Gastroesophageal sphincter (tissue), 4 donors: ENCODE measurements at regions not wholly inside any gene's neighbourhood (a gene's known extent, or its start where the extent isn't known, plus 50 kb on each side); places are given as distances from the start of the nearest gene placed in this dataset.

Experiments
- ATAC-seq: fragments of 150-250 bp; one replicate; pipeline ENCODE4 v1.9.1; 2016; ENCODE audit warnings: mild to moderate bottlenecking, moderate library complexity
- H3K27ac ChIP-seq, 4 donors: fragments of 200-600 bp; sonication (generic) in 3 of 4; 1 replicate in 3 of 4; 2 replicates in 1 of 4; pipeline ENCODE4 v1.5.1; 2016 to 2019
- H3K27me3 ChIP-seq: fragments of 200-600 bp; sonication (generic); one replicate; pipeline ENCODE4 v1.5.1; 2019
- H3K36me3 ChIP-seq, 2 donors: fragments of 200-600 bp; sonication (generic); one replicate each; pipeline ENCODE4 v1.5.1; 2019; ENCODE audit warnings: control low read depth in 1 of 2
- H3K4me1 ChIP-seq, 3 donors: fragments of 200-600 bp; sonication (generic); 1 replicate in 2 of 3; 2 replicates in 1 of 3; pipeline ENCODE4 v1.5.1; 2016 to 2019; ENCODE audit warnings: control low read depth in 2 of 3
- H3K4me3 ChIP-seq, 2 donors: fragments of 200-600 bp; sonication (generic); one replicate each; pipeline ENCODE4 v1.5.1; 2019; ENCODE audit warnings: mild to moderate bottlenecking in 1 of 2, moderate library complexity in 1 of 2
- H3K9me3 ChIP-seq, 3 donors: fragments of 200-600 bp; sonication (generic); one replicate each; pipeline ENCODE4 v1.5.1; 2017 to 2019; ENCODE audit warnings: control low read depth in 2 of 3
- EP300 ChIP-seq: sonication (generic); formaldehyde crosslinking; IDR thresholded peaks from one replicate; pipeline ENCODE4 v1.6.1; 2017; ENCODE audit warnings: antibody characterized with exemption, mild to moderate bottlenecking
- POLR2A ChIP-seq, 2 donors: fragments of 450-650 bp; IDR thresholded peaks; one replicate each; pipeline ENCODE4 v1.6.1; 2017; ENCODE audit warnings: antibody characterized with exemption in 2 of 2, mild to moderate bottlenecking in 2 of 2, moderate library complexity in 1 of 2
- POLR2AphosphoS5 ChIP-seq: sonication (generic); formaldehyde crosslinking; IDR thresholded peaks from one replicate; pipeline ENCODE4 v1.6.1; 2017; ENCODE audit warnings: antibody characterized with exemption
- WGBS, 2 donors: methylation state at CpG; one replicate each; pipeline ENCODE4 v1.1.5; 2018; ENCODE audit warnings: low coverage in 1 of 2; 5-methylcytosine and 5-hydroxymethylcytosine counted together
- TF ChIP-seq, protein P1 (sequence below), 4 experiments: fragments of 200-600 bp in 2 of 4; fragments of 450-650 bp in 2 of 4; sonication (generic) in 1 of 4; IDR thresholded peaks; one replicate each; pipeline ENCODE4 v1.5.1; 2017 to 2019; ENCODE audit warnings: antibody characterized with exemption in 4 of 4, mild to moderate bottlenecking in 2 of 4, moderate library complexity in 2 of 4

DNA sequence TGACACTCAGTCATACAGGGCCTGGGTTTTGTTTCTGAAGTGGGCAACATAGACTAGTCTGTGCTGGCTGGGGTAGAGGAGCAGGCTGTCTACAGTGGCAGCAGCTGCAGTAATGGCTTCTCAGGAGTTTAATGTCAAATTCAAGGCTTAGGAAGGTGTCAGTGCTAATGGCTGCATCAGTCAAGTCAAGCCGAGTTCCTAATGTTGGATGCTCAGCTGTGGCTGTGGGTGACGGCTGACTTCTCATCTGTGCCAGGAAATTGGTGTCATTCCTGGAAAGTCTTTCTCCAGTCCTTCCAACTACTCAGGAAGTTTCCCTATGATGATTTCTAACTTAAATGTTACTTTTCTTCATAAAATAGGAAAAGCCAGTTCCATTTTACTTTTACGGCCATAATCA, 468.1 kb upstream of the IGFBP3 start:
- TF ChIP-seq POLR2A (IDR thresholded peaks at IDR 0.05) (no peak), POLR2AphosphoS5 (no peak), EP300 (no peak)
- TF ChIP-seq, protein P1, sequence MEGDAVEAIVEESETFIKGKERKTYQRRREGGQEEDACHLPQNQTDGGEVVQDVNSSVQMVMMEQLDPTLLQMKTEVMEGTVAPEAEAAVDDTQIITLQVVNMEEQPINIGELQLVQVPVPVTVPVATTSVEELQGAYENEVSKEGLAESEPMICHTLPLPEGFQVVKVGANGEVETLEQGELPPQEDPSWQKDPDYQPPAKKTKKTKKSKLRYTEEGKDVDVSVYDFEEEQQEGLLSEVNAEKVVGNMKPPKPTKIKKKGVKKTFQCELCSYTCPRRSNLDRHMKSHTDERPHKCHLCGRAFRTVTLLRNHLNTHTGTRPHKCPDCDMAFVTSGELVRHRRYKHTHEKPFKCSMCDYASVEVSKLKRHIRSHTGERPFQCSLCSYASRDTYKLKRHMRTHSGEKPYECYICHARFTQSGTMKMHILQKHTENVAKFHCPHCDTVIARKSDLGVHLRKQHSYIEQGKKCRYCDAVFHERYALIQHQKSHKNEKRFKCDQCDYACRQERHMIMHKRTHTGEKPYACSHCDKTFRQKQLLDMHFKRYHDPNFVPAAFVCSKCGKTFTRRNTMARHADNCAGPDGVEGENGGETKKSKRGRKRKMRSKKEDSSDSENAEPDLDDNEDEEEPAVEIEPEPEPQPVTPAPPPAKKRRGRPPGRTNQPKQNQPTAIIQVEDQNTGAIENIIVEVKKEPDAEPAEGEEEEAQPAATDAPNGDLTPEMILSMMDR (IDR thresholded peaks at IDR 0.05): no peak
- WGBS, 2 donors: 60 to 81% methylated on average over 2 of the region's 3 CpGs
- no peak for ATAC-seq
- Histone ChIP-seq H3K4me1 (no peaks in the 10 kb centered on the region), H3K36me3 (no peaks in the 10 kb centered on the region), H3K4me3 (no peak overlapping the region), H3K27me3 (no peaks in the 10 kb centered on the region), H3K9me3 (no peaks in the 10 kb centered on the region), H3K27ac (no peak overlapping the region)

GRCh38 chr7:46387646-46388045, 466.6 kb upstream of the IGFBP3 start:
- WGBS, 2 donors: 89 to 100% methylated on average over 1 of the region's 1 CpG
- no peaks in the 10 kb centered on the region for H3K9me3 ChIP-seq
- no peak for TF ChIP-seq POLR2AphosphoS5
- TF ChIP-seq, protein P1 (IDR thresholded peaks at IDR 0.05): no peak
- no peak for TF ChIP-seq EP300
- TF ChIP-seq POLR2A (IDR thresholded peaks at IDR 0.05): no peak
- no peaks in the 10 kb centered on the region for H3K36me3 ChIP-seq
- no peak overlapping the region for H3K4me3 ChIP-seq
- no peak overlapping the region for H3K27ac ChIP-seq
- no peaks in the 10 kb centered on the region for H3K4me1 ChIP-seq
- ATAC-seq: no peak
- H3K27me3 ChIP-seq: no peaks in the 10 kb centered on the region

GRCh38 chr7:46386428-46387399, 465.6 kb upstream of the IGFBP3 start:
- H3K27ac ChIP-seq: no peak overlapping the region
- no peak for ATAC-seq
- H3K27me3 ChIP-seq: no peaks in the 10 kb centered on the region
- H3K4me1 ChIP-seq: no peaks in the 10 kb centered on the region
- H3K36me3 ChIP-seq: no peaks in the 10 kb centered on the region
- no peak overlapping the region for H3K4me3 ChIP-seq
- H3K9me3 ChIP-seq: peaks cover 0 to 5% (median 0%) of the 10 kb centered on the region in 3 donors
- TF ChIP-seq, protein P1 (IDR thresholded peaks at IDR 0.05): no peak
- no peak for TF ChIP-seq EP300
- no peak for TF ChIP-seq POLR2A (IDR thresholded peaks at IDR 0.05)
- no peak for TF ChIP-seq POLR2AphosphoS5
- WGBS, 2 donors: 64 to 76% methylated on average over 6 of the region's 6 CpGs

- TF ChIP-seq, protein P1 (IDR thresholded peaks at IDR 0.05): no peak
- TF ChIP-seq POLR2AphosphoS5 (no peak), EP300 (no peak), POLR2A (IDR thresholded peaks at IDR 0.05) (no peak)
- no peak for ATAC-seq
- no peaks in the 10 kb centered on the region for H3K4me1 ChIP-seq
- H3K4me3 ChIP-seq: no peak overlapping the region
- H3K36me3 ChIP-seq: no peaks in the 10 kb centered on the region
- H3K27ac ChIP-seq: no peak overlapping the region
- H3K27me3 ChIP-seq: no peaks in the 10 kb centered on the region
- H3K9me3 ChIP-seq: peaks cover 0 to 11% (median 0%) of the 10 kb centered on the region in 3 donors
Measured at GRCh38 chr7:46385662-46386309, 464.7 kb upstream of the IGFBP3 start.
